Mesothelial cell of epicardium (in vitro differentiated cells): ENCODE measurements at regions not wholly inside any gene's neighbourhood (a gene's known extent, or its start where the extent isn't known, plus 50 kb on each side); places are given as distances from the start of the nearest gene placed in this dataset.

Source experiments
- DNase-seq, 2 experiments: peaks; one replicate each; pipeline ENCODE4 v3.0.0; 2021; ENCODE audit warnings: low spot score in 2 of 2; ENCODE audit not compliant: unreplicated experiment in 2 of 2
- H3K27ac Mint-ChIP-seq: 2 replicates; pipeline ENCODE4 v1.8.0; 2021; ENCODE audit warnings: mixed read lengths
- H3K27me3 Mint-ChIP-seq: 2 replicates; pipeline ENCODE4 v1.8.0; 2021; ENCODE audit warnings: low read depth, mixed read lengths
- H3K36me3 Mint-ChIP-seq: 2 replicates; pipeline ENCODE4 v1.8.0; 2021; ENCODE audit warnings: mixed read lengths
- H3K4me1 Mint-ChIP-seq: 2 replicates; pipeline ENCODE4 v1.8.0; 2021; ENCODE audit warnings: mixed read lengths
- H3K4me3 Mint-ChIP-seq: 2 replicates; pipeline ENCODE4 v1.8.0; 2021; ENCODE audit warnings: mild to moderate bottlenecking, moderate library complexity, mixed read lengths
- H3K9me3 Mint-ChIP-seq: 2 replicates; pipeline ENCODE4 v1.8.0; 2021; ENCODE audit warnings: mixed read lengths
- CTCF ChIP-seq: fragments of 200-600 bp; sonication (generic); IDR thresholded peaks from one replicate; pipeline ENCODE4 v1.5.0; 2021; ENCODE audit warnings: antibody characterized with exemption; ENCODE audit not compliant: unreplicated experiment

GRCh38 chr10:2701802-2702201 is 365.5 kb upstream of the PFKP start:
- no peak overlapping the region for H3K27ac Mint-ChIP-seq
- no peaks in the 10 kb centered on the region for H3K4me1 Mint-ChIP-seq
- H3K27me3 Mint-ChIP-seq, result peaks cover 2% of the 10 kb centered on the region
- H3K4me3 Mint-ChIP-seq, result no peak overlapping the region
- no peaks in the 10 kb centered on the region for H3K36me3 Mint-ChIP-seq
- no peak for TF ChIP-seq CTCF
- no peak for DNase-seq
- H3K9me3 Mint-ChIP-seq, result no peaks in the 10 kb centered on the region

GRCh38 chr10:2700626-2701305 is 366.6 kb upstream of the PFKP start:
- H3K27me3 Mint-ChIP-seq, result peaks cover 2% of the 10 kb centered on the region
- H3K27ac Mint-ChIP-seq, result no peak overlapping the region
- no peak for DNase-seq
- TF ChIP-seq CTCF, result no peak
- no peaks in the 10 kb centered on the region for H3K36me3 Mint-ChIP-seq
- no peak overlapping the region for H3K4me3 Mint-ChIP-seq
- no peaks in the 10 kb centered on the region for H3K4me1 Mint-ChIP-seq
- no peaks in the 10 kb centered on the region for H3K9me3 Mint-ChIP-seq

DNA sequence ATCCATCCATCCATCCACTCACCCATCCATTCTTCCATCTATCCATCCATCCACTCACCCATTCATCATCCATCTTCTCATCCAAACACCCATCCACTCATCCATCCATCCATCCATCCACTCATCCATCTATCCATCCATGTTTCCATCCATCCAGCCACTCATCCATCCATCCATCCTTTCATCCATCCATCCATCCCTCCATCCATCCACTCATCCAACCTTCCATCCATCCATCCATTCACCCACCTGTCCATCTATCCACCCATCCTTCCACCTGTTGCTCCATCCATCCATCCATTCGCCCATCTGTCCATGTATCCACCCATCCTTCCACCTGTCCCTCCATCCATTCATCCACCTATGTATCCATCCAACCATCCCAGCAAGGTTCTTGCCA is 378.4 kb upstream of the PFKP start:
- H3K27me3 Mint-ChIP-seq, result peaks cover 2% of the 10 kb centered on the region
- H3K4me3 Mint-ChIP-seq, result no peak overlapping the region
- no peak for TF ChIP-seq CTCF

GRCh38 chr10:2686691-2687090 is 380.7 kb upstream of the PFKP start:
- Mint-ChIP-seq H3K36me3 (no peaks in the 10 kb centered on the region), H3K4me1 (no peaks in the 10 kb centered on the region), H3K4me3 (no peak overlapping the region), H3K27ac (no peak overlapping the region), H3K27me3 (peaks cover 2% of the 10 kb centered on the region), H3K9me3 (no peaks in the 10 kb centered on the region)
- DNase-seq, result no peak
- no peak for TF ChIP-seq CTCF

More for the DNA sequence above, 378.4 kb upstream of the PFKP start:
- no peaks in the 10 kb centered on the region for H3K4me1 Mint-ChIP-seq
- no peaks in the 10 kb centered on the region for H3K36me3 Mint-ChIP-seq
- DNase-seq, result no peak
- no peaks in the 10 kb centered on the region for H3K9me3 Mint-ChIP-seq
- no peak overlapping the region for H3K27ac Mint-ChIP-seq

DNA sequence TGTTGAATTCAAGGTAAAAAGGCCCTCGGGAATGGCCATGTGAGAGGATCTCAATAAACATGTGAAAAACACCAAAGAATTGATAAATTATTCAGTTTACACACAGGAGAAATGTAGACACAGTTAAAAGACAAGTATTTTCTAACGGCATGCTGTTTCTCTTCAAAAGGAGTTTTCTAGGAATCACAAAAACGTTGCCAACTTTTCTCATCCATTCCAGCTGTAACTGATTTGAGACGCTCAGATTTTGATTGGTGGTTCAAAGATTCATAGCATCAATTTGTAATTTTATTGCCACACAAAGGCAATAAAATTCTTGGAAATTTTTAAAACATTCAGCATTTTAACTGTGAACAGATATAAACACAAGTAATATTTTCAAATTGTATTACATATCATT is 384.9 kb upstream of the PFKP start:
- no peak for DNase-seq
- no peaks in the 10 kb centered on the region for H3K36me3 Mint-ChIP-seq
- no peak overlapping the region for H3K4me3 Mint-ChIP-seq
- H3K27me3 Mint-ChIP-seq, result peaks cover 2% of the 10 kb centered on the region
- H3K9me3 Mint-ChIP-seq, result no peaks in the 10 kb centered on the region
- H3K4me1 Mint-ChIP-seq, result no peaks in the 10 kb centered on the region
- no peak for TF ChIP-seq CTCF
- no peak overlapping the region for H3K27ac Mint-ChIP-seq

DNA sequence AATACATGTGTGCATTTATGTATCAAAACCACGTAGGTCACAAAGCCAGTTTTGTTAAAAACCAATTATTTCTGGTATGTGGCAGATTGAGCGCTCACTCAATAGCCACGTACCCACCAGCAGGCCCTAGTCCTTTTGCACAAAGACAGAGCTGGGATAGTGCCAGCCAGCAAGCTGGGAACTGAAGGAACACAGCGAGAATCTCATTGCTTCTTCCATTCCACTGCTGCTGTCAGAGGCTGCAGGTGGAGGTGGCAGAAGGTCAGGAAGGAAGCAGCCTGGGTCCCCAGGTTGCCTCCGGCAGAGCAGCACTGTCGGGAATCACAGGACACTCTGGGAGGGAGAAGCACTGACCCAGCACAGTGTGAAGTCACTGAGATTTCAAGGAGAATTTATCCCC is 385.5 kb upstream of the PFKP start:
- TF ChIP-seq CTCF, result no peak
- Mint-ChIP-seq H3K4me1 (no peaks in the 10 kb centered on the region), H3K9me3 (no peaks in the 10 kb centered on the region), H3K36me3 (no peaks in the 10 kb centered on the region), H3K27ac (no peak overlapping the region), H3K27me3 (peaks cover 2% of the 10 kb centered on the region), H3K4me3 (no peak overlapping the region)
- DNase-seq, result no peak
